Coronary artery (tissue), 2 donors: ENCODE measurements at regions not wholly inside any gene's neighbourhood (a gene's known extent, or its start where the extent isn't known, plus 50 kb on each side); places are given as distances from the start of the nearest gene placed in this dataset.

ENCODE experiments used
- DNase-seq: peaks from one replicate; pipeline ENCODE4 v3.0.0-alpha.2; 2017; ENCODE audit warnings: low spot score
- H3K27ac ChIP-seq, 2 donors: fragments of 200-600 bp; sonication (generic); one replicate each; pipeline ENCODE4 v1.5.1; 2016 to 2019
- H3K4me3 ChIP-seq: fragments of 200-600 bp; sonication (generic); 2 replicates; pipeline ENCODE4 v1.5.1; 2016; ENCODE audit warnings: mild to moderate bottlenecking, moderate library complexity
- TF ChIP-seq, protein P1 (sequence below): fragments of 200-600 bp; sonication (generic); IDR thresholded peaks from one replicate; pipeline ENCODE4 v1.5.1; 2019; ENCODE audit warnings: antibody characterized with exemption

DNA sequence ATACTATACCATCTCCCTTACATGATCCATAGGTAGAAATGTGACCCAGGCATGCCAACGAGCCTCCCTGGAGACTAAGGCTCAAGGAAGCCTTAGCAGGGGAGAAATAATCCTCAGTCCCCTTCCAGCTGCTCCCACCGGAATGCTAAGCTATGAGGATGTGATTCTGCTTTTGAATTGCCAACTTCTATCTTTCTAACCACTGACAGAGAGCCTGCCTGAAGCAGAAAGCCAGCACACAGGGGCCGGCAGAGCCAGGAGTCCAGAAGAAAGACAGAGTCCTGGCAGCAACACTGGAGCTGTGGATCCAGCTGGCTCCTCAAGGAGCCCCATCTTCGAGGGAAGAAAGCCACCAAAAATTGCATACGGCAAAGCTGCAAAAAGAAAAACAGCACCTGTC lies 579.6 kb upstream of the CDH5 start:
- Histone ChIP-seq H3K27ac (no peak overlapping the region), H3K4me3 (no peak overlapping the region)
- DNase-seq = no peak
- TF ChIP-seq, protein P1, sequence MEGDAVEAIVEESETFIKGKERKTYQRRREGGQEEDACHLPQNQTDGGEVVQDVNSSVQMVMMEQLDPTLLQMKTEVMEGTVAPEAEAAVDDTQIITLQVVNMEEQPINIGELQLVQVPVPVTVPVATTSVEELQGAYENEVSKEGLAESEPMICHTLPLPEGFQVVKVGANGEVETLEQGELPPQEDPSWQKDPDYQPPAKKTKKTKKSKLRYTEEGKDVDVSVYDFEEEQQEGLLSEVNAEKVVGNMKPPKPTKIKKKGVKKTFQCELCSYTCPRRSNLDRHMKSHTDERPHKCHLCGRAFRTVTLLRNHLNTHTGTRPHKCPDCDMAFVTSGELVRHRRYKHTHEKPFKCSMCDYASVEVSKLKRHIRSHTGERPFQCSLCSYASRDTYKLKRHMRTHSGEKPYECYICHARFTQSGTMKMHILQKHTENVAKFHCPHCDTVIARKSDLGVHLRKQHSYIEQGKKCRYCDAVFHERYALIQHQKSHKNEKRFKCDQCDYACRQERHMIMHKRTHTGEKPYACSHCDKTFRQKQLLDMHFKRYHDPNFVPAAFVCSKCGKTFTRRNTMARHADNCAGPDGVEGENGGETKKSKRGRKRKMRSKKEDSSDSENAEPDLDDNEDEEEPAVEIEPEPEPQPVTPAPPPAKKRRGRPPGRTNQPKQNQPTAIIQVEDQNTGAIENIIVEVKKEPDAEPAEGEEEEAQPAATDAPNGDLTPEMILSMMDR = no peak

DNA sequence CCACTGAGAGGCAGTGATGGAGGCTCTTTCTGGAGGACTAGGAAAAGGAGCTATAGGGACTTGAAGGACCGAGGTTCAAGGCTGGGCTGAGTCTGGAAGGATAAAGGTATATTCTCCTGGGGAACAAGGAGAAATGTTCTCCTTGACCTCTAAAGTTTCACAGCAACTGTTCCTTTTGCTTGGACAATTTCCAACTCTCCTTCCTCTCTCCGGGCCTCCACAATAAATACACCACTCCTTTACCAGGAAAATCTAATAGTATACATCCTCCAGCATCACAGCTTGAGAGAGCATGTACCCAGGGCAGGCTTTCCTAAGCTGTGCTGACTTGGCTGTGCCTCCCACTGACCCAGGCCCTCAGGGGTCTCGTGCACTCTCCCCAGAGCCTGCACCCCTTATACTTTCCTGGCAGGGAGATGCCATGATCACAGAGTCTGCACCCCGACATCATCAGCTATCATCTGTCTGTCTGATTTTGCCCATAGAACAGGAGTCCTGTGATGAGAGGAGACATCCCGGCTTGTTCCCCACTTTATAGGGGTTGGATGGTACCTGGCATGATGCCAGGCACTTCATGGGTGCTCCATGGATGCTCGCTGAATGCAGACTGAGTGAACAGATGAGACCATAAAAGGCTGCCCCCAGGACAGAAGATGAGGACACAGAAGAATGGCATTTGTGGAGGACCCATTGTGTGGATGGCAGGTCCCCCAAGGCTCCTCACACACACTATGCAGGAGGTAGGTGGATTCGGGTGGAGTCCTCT lies 582.6 kb upstream of the CDH5 start:
- H3K4me3 ChIP-seq = no peak overlapping the region
- H3K27ac ChIP-seq = no peak overlapping the region
- no peak for DNase-seq
- TF ChIP-seq, protein P1 = no peak

DNA sequence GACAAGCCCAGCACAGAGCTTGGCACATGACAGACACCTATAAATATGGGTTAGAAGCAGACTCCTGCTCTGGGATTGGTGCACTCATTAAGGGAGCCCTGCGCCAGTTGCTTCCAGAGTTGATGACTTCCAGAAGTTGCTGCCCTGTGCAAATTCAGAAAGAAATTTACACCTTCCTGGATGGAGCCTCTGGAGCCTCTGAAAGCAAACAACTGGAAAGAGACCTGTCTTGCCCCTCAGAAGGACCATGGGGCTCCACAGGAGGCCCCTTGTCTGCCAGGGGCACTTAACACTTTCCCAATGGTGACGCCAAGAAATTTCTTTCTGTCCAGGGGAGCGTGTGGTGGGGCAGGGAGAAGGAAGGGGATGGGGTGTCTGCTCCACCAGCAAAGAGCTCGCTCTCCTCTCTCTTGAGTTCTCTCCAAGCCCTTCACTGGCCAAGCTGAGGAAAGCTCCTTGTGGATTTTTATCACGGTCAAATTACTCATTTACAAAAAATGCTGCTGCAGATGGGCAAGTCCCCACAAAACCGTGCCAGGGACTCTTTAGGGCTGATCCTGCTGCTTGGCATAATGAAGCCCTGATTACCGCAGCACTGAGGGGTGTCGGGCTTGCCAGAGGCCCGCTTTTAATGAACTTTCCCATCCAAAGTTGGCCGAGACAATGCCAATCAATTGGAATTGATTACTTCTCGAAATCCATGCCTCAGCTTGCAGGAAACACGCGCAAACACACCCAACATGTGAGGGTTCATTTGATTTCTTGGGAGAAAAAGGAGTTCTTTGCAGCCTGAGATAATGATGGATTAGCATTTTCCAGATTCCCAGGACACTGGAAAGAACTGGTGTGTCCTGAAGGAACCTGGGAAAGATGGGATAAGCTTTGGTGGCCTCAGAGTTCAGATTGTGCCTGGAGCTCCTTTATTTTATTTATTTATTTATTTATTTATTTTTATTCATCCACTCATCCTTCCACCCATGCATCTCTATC lies 583.6 kb upstream of the CDH5 start:
- H3K27ac ChIP-seq = peak overlapping the region in 1 of 2 donors; percentile 15
- no peak for DNase-seq
- TF ChIP-seq, protein P1 = no peak

DNA sequence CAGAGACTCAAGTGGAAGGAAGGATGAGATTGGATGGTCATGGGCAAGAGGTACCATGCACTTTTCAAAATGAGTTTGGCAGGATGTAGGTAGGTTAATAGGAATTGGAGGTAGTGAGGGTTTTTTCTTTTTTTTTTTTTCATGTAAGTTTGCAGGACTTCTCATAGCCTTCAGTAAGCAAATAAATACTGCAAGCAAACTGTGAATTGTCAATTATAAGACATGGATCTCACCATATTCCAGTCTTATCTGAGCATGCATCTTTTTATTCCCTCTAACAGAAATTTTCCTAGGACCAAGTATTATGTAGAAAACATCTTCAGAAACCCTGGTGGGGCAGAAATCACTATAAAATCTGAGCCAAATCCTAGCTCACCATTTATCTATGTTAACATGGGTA lies 584.6 kb upstream of the CDH5 start:
- TF ChIP-seq, protein P1 = no peak
- DNase-seq = no peak
- H3K27ac ChIP-seq = no peak overlapping the region
- H3K4me3 ChIP-seq = no peak overlapping the region

More for the DNA sequence above, 583.6 kb upstream of the CDH5 start:
- peak overlapping the region; percentile 13 for H3K4me3 ChIP-seq

DNA sequence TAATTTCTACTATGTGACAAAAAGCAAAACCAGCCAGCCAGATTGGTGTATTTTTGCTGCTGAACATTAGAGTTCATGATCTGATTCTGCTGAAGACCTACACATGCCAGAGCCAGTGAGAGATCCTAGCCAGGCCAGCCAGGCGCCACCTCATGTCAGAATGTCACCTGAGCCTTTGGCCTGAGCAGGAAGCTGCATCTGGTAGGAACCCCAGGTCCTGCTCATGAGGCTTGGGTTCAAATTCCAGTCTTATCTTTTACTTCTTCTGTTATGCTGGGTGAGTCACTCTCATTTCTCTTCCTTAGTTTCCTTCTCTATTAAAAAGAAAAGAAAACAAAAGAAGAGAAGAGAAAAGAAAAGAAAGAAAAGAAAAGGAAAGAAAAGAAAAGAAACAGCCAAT lies 585.1 kb upstream of the CDH5 start:
- TF ChIP-seq, protein P1 = no peak
- peak overlapping the region in 1 of 2 donors; percentile 12 for H3K27ac ChIP-seq
- no peak for DNase-seq
- no peak overlapping the region for H3K4me3 ChIP-seq

DNA sequence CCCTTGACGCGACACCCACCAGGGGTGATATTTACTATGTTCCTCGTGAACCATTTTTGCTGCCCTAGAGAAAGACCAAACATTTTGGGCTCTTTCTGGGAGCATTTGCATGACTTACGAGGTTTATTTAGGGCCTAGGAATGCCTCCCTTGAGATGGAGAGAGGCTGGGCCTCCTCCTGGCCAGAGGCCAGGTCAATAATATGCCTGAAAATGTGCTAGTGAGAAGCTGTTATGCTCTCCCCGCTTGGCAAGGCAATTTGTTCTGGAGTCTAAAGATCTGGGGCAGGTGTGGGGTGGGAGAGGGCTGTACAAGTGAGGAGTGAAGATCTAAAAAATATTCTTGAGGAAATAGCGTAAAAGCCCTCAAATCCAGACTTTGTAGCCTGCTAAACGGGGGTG lies 587.3 kb upstream of the CDH5 start:
- no peak for DNase-seq
- TF ChIP-seq, protein P1 = no peak
- Histone ChIP-seq H3K4me3 (no peak overlapping the region), H3K27ac (peak overlapping the region; percentile 56 to 69)
